ENCODE measurements at regions not wholly inside any gene's neighbourhood (a gene's known extent, or its start where the extent isn't known, plus 50 kb on each side); places are given as distances from the start of the nearest gene placed in this dataset.
"Not testable (repeated sequence)": the region's sequence is repeated elsewhere in the genome, so short reads cannot be mapped to it uniquely, and the experiment has no call there.

GRCh38 chr5:45748511-45748910, 52.3 kb upstream of the HCN1 start:
- H3K27ac ChIP-seq, DNase-seq: not testable (repeated sequence)

More at GRCh38 chr5:45748511-45748910, 52.3 kb upstream of the HCN1 start:
- H3K4me1 ChIP-seq; H3K27me3 ChIP-seq; H3K4me3 ChIP-seq; H3K9me3 ChIP-seq (replicated peaks); H3K36me3 ChIP-seq: not testable (repeated sequence)

Data from SJCRH30 (cell line).